Renal cortical epithelial cell (primary cell): ENCODE measurements at regions not wholly inside any gene's neighbourhood (a gene's known extent, or its start where the extent isn't known, plus 50 kb on each side); places are given as distances from the start of the nearest gene placed in this dataset.

ENCODE experiments used
- DNase-seq: peaks from one replicate; pipeline ENCODE4 v3.0.0-alpha.2; 2011; ENCODE audit warnings: low read depth

GRCh38 chr5:2442496-2443354, 308.8 kb downstream of the IRX2 start:
- no peak for DNase-seq

DNA sequence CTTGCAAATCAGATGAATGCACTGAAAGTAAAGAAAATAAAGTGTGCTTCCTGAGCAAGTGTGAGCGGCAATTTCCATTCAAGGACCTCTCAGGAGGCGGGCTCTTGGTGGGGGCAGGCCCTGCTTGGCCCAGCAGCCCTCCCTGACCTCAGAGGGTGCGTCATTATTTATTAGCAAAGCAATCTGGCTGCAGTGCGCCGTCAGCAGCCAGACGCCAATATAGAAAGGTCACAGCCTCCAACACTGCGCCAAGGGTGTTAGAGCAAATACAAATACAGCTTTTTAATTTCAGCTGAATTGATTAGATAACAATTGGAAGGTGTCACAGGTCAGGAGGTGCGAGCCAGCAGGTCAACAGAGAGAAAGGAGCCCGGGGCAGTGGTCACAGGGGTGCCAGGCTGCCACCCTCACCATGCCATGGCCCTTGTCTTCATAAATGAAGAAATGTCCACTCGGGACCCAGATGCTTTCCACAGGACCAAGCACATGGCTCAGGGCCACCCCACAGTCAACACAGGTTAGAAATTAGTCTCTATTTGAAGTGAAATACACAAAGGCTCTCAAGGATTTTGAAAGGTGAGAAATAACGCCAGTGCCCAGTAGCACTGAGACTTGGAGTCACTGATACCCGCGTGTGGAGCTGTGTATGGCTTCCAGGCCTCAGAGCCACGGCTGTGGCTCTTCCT, 309.8 kb downstream of the IRX2 start:
- no peak for DNase-seq

GRCh38 chr5:2439608-2440007, 311.9 kb downstream of the IRX2 start:
- DNase-seq: no peak

DNA sequence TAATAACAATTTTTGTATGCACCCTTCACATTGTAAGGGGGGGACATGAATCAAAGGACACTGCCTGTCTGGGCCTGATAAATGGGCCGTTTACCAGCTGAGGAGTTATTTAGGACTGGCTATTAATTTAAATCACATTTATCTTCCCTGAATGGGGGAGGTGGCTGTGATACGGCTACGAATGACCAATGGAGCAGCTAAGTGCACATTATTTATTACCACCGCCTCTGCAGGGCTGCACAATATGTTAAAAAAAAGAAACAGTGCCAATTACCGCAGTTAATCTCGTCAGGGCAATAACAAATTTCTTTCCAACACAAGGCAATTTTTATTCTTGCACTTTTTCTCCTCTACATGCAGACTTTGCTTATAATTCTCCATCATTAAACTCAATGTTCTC, 318.4 kb downstream of the IRX2 start:
- DNase-seq: no peak

DNA sequence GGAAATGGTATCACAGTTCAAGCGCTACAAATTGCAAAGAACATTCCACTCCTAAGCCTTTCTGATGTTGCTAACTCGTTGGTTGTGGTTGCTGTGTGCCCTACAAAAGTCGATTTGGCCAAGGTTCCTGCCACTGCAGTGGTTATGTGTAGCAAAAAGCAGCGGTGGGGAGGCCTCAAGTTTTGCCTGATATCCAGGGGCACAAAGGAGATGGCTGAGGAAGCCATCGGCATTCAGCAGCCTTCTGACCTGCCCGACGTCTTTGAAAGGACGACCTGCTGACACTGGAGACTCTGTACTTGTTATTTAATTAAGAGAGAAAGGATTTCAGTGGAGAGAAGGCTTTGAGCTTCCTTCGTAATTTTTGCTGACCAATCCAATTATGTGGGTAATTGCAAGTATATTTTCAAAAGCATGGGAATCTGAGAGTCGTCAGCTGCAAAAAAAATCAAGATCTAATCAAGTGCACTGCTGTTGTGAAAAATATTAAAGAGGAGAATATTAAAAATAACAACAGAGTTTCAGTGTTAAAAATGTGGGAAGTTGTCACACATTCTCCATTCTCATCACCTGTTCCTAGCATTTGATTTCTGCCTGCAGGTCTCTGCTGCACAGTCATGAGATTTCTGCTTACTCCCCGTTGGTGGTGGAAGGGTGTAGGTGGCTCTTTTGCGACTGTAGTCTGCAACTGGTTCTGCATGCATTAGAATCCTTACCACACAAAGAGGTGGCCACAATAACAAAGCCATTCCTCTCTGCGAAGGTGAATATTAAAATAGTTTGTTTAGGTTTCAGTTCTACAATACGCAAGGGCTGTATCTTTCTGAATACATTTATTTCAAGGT, 319.2 kb downstream of the IRX2 start:
- no peak for DNase-seq

DNA sequence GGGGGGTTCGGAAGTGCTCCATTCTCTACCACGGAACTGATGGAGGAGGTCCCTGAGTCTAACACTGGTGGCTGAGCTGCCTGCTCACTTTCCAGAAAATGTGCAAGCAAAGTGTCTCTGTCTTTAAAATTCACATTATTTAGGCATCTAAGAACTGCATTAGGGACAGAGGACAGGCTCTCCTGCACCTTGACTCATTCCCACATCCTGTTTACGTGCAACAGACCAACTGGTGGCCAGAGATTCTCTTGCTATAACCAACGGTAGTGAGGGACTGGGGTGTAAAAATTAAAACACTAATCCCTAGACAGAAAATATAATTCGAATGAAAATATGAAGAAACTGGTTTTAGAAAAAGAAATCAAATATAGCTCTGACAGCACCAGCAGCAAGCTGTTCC, 320.9 kb downstream of the IRX2 start:
- DNase-seq: no peak

DNA sequence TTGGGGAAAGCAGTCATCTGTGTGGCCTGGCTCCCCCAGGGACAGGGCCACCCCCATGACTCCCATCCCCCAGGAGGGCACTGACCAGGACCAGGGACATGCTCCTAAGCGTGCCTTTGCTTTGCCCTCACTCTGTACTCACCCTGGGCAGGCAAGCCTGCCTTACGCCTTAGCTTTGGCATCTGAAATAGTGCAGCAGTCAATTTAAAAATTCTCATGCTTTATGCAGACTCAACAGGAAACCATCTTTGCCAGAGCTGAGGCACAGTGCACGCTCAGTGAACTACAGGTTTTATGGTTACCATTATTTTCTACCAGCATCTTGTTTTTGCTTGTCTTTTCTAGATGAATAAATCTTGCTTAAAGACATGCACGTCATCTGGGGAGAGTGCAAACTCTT, 323.5 kb downstream of the IRX2 start:
- no peak for DNase-seq

DNA sequence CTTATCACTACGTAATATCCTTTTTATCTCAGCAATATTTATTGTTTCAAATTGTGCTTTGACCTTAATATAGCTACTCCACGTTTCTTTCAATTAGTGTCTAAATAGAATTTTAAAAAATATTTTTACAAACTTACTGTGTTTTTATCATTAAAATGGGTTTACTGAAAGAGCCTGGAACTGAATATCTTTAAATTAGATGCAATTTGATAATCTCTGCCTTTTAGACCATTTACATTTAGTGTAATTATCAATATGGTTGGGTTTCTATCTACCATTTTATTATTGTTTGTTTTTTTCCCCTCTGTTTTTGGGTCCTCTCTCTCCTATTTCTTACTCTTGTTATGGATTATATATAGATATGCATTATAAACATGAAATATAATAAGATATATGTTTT, 327.8 kb downstream of the IRX2 start:
- no peak for DNase-seq

DNA sequence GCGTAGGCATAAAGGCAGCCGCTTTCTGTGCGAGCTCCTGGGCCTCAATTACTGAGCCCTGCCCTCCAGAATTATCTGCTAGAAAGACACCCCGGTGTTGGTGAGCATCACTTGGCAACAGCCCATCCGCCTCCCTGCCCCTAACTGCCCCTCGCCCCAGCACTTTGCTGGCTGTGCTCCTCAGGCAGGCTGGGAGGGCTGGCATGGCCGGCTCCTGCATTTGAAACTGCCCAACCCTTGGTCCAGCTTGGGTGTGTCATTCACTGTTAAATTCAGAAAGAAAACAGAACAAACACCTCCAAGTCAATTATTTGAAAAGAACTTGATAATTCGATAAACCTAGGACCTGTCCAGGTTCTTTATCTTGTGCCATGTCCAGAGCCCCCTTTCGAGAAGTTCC, 334.2 kb downstream of the IRX2 start:
- DNase-seq: no peak

DNA sequence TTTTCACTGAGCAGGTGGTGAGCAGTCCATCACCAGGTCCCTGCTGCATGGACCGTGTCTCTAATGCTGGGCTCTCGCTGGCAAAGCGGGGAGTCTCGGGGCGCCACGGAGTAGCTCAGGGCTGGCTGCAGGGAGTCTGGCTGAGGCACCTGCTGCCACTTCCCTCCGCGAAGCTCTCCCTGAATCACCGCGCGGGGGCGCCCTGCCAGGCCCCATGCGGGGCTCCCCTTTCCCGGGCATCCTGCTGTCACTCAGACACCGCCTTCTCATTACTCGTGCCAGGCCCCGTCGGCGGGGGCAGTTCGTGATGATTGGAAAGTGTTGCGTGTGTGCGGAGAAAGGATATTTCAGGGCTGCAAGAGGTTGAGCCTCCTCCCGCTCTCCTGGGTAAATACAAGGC, 335.8 kb downstream of the IRX2 start:
- no peak for DNase-seq

DNA sequence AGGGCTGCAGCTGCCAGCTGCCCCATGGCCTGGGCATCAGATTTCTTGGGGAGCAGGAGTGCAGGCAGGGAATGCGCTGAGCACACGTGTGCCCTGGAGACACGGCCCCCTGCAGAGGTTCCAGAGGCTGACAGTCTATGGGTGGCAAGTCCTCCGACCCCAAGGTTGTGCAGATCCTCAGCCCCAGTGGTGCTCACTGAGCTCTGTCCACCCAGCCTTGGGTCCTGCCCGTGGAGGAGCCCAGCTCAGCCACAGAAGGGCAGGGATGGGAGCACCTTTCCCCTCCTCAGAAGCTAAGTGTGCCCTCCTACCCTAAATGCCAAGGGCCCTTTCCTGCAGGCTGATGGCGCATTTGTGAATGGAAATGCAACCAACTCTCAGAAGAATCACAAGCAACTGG, 341.0 kb downstream of the IRX2 start:
- no peak for DNase-seq

GRCh38 chr5:2403296-2403695, 348.2 kb downstream of the IRX2 start:
- DNase-seq: no peak

DNA sequence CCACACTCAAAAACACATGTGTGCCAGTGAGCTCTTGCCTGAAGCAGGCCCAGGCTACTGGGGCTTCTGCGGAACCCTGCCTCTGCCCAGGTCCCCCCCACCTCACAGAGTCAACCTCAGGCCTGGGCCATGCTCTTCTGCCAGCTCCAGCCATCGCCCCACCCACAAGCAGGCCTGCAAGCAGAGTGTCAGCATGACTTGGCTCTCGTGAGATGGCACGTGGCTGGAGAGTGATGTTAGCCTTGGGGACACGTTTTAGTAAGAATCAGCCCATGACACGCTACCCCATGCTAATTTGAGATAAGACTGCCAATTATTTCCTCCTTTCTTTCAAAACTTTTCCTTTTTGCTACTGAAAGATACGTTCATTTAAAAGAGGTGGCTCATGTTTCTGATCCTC, 351.7 kb downstream of the IRX2 start:
- no peak for DNase-seq

DNA sequence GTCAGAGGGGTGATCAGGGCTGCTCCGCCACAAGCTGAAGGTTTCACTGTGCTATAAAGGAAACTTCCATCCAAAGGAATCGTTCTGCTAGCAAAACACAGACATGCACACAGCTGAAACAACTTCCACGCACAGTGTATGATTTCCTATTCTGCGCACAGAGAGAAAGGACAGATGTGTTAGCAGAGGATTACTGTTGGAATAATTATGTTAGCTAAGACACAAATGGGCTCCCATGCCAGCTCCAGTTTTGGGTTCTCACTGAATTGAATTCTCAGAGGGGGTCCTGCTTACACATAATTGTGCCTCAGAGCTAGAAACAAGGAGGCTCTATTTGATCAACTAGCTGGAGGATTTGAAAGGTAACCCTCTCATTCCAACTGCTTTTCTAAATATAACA, 352.4 kb downstream of the IRX2 start:
- DNase-seq: no peak

- no peak for DNase-seq
These were observed 357.9 kb downstream of the IRX2 start for GRCh38 chr5:2393556-2393955.

GRCh38 chr5:2391566-2391965, 359.9 kb downstream of the IRX2 start:
- DNase-seq: no peak

GRCh38 chr5:2391021-2391420, 360.5 kb downstream of the IRX2 start:
- DNase-seq: no peak

DNA sequence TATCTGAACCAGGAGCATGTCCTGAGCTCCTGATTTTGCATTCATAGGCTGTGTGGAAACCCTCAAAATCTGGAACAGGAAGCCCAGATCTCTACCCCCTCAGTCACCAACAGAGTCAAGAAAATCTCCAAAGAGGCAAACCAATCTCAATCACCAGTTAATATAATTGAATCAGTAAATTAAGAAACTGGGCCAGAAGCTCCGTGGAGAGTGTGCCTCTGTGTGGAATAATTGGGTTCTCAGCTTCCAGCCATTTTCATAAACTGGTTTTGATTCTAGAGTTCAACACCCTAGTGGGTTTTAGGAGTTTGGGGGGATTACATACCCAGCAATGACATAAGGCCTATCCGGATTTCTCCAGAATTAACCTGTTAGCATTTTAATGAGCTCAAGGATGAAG, 362.9 kb downstream of the IRX2 start:
- DNase-seq: no peak

- DNase-seq: no peak
These were observed 363.7 kb downstream of the IRX2 start for GRCh38 chr5:2387634-2388325.

DNA sequence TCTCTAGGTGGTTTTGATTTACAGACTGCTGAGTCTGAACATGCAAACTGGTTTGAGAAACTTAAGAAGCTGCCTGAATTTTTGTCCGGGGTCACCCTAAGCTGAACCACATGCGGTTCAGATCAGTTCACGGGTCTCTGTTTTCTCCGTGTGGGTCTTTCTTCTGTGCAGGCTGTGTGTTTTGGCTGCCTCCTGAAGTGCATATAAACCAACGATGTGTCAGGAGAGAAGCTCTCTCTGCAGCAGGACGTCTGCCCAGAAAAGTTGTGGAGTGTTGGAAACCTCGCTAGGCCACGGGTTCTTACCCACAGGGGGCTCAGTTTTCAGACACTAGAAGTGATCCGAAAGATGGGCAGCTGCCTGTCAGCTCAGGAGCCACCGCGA, 364.2 kb downstream of the IRX2 start:
- no peak for DNase-seq

GRCh38 chr5:2385818-2386217, 365.7 kb downstream of the IRX2 start:
- DNase-seq: no peak

DNA sequence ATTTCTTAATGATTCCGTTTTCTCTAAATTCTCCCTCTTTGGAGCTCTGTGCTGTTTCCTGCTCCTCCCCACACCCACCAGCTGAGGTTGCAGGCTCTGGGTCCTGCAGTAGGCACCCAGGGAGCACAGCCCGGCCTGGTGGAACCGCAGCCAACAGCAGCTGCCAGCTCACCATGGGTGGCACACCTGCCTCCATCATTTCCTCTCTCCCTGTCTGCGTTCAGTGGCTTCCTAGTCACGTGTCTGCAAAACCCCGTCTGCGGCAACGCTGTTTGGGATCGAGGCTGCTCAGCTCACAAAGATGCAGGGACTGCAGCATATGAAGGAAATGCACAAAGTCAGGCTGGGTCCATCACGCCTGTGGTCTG, 367.8 kb downstream of the IRX2 start:
- no peak for DNase-seq
